ENCODE measurements at regions not wholly inside any gene's neighbourhood (a gene's known extent, or its start where the extent isn't known, plus 50 kb on each side); places are given as distances from the start of the nearest gene placed in this dataset.

GRCh38 chr13:38477676-38478075 lies 128.0 kb downstream of the UFM1 start:
- DNase-seq (ENCODE audit: extremely low read depth, low read depth) = no peak
- TF ChIP-seq, protein P1, sequence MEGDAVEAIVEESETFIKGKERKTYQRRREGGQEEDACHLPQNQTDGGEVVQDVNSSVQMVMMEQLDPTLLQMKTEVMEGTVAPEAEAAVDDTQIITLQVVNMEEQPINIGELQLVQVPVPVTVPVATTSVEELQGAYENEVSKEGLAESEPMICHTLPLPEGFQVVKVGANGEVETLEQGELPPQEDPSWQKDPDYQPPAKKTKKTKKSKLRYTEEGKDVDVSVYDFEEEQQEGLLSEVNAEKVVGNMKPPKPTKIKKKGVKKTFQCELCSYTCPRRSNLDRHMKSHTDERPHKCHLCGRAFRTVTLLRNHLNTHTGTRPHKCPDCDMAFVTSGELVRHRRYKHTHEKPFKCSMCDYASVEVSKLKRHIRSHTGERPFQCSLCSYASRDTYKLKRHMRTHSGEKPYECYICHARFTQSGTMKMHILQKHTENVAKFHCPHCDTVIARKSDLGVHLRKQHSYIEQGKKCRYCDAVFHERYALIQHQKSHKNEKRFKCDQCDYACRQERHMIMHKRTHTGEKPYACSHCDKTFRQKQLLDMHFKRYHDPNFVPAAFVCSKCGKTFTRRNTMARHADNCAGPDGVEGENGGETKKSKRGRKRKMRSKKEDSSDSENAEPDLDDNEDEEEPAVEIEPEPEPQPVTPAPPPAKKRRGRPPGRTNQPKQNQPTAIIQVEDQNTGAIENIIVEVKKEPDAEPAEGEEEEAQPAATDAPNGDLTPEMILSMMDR (IDR thresholded peaks at IDR 0.05; ENCODE audit: low read depth, low read length) = no peak

GRCh38 chr13:38483623-38484022 lies 134.0 kb downstream of the UFM1 start:
- DNase-seq (ENCODE audit: extremely low read depth, low read depth) = no peak
- TF ChIP-seq, protein P1 (IDR thresholded peaks at IDR 0.05; ENCODE audit: low read depth, low read length) = no peak

GRCh38 chr13:38490657-38491056 lies 141.0 kb downstream of the UFM1 start:
- no peak for DNase-seq (ENCODE audit: extremely low read depth, low read depth)
- TF ChIP-seq, protein P1 (IDR thresholded peaks at IDR 0.05; ENCODE audit: low read depth, low read length) = no peak

GRCh38 chr13:38494445-38494844 lies 144.8 kb downstream of the UFM1 start:
- DNase-seq (ENCODE audit: extremely low read depth, low read depth) = no peak
- TF ChIP-seq, protein P1 (IDR thresholded peaks at IDR 0.05; ENCODE audit: low read depth, low read length) = no peak

GRCh38 chr13:38496917-38497316 lies 147.3 kb downstream of the UFM1 start:
- TF ChIP-seq, protein P1 (IDR thresholded peaks at IDR 0.05; ENCODE audit: low read depth, low read length) = no peak
- DNase-seq (ENCODE audit: extremely low read depth, low read depth) = no peak

DNA sequence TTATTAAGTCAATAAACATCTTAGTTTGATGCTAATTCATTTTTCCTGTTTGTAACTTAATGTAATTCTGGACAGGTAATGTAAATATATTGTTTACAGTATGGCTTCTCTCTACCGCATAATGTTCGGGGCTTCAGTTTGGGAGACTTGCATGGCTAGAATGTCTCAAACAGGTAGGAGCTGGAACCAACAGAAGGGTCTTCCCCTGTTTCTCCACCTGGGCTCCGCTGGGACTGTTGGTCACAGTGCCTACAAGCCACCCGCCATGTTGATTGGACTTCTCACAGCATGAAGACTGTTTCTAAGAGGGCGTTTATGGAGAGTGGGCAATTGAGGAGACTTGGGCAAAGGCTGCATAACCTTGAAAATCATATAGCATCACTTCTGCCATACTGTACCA lies 148.6 kb downstream of the UFM1 start:
- no peak for DNase-seq (ENCODE audit: extremely low read depth, low read depth)
- TF ChIP-seq, protein P1 (IDR thresholded peaks at IDR 0.05; ENCODE audit: low read depth, low read length) = no peak

GRCh38 chr13:38514575-38514974 lies 164.9 kb downstream of the UFM1 start:
- DNase-seq (ENCODE audit: extremely low read depth, low read depth) = no peak
- TF ChIP-seq, protein P1 (IDR thresholded peaks at IDR 0.05; ENCODE audit: low read depth, low read length) = no peak
